Kidney capillary endothelial cell (primary cell): ENCODE measurements at regions not wholly inside any gene's neighbourhood (a gene's known extent, or its start where the extent isn't known, plus 50 kb on each side); places are given as distances from the start of the nearest gene placed in this dataset.

Source experiments
- DNase-seq: peaks from one replicate; pipeline ENCODE4 v3.0.0-alpha.2; 2018; ENCODE audit warnings: low spot score

DNA sequence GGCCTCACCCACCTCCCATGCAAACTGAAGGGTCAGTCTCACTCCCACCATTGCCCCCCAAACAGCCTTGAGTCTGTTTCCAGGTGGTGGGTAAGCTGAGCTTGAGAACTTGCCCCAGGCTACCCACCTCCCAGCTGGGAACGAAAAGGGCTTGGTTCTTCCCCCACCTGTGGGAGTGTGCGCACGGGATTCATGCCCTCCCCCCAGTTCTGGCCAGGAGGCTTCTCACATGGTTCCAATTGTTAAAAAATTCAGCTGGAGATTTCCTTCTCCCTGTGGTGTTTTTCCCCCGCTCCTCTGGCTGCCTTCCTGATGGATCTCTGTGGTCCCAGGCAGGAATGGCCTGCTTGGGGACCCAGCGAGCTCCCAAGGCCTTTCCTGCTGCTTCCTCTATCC, 81.8 kb upstream of the C21orf91 start:
- no peak for DNase-seq

DNA sequence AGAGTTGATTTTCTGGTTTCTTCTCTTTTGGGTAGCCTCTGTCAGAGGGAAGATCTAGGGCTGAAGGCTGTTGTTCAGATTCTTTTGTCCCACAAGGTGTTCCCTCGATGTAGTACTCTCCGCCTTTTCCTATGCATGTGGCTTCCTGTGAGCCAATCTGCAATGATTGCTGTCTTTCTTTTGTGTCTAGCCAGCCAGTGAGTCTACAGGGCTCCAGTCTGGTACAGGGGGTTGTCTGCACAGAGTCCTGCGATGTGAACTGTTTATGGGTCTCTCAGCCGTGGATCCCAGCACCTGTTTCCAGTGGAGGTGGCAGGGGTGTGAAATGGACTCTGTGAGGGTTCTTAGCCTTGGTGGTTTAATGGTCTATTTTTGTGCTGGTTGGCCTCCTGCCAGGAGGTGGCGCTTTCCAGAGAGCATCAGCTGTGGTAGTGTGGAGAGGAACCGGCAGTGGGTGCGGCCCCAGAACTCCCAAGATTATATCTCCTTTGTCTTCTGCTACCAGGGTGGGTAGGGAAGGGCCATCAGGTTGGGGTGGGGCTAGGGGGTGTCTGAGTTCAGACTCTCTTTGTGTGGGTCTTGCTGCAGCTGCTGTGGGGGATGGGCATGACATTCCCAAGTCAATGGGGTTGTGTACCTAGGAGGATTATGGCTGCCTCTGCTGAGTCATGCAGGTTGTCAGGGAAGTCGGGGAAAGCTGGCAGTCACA, 81.3 kb upstream of the C21orf91 start:
- no peak for DNase-seq

DNA sequence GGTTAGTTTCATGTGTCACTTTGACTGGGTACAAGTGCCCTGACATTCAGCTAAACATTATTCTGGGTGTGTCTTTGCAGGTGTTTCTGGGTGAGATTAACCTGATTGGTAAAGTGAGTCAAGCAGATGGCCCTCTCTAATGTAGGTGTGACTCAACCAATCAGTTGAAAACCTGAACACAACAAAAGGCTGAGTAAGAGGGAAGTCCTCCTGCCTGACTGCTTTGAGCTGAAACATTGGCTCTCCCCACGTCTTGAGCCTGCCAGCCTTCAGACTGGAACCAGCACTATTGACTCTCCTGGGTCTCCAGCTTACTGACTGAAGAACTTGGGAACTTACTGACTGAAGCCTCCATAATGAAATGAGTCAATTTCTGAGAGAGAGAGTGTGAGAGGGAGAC, 70.0 kb upstream of the C21orf91 start:
- DNase-seq: no peak

DNA sequence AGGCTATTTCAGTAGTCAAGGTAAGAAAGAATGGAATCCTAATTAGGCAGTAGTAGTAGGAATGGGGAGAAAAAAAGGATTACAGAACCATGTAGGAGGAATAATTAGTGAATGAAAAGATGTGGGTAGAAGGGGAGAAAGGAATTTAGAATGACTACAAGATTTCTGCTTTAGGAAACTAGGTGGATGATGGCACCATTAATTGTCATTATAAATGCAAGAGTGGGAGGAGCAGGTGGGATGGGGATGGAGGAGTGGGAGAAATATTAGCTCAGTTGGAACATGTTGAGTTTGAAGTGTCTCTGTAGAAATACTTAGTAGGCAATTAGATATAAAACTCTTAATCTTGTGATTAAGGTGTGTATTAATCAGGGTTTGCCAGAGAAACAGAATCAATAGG, 50.0 kb upstream of the C21orf91 start:
- DNase-seq: no peak
